Thymus (tissue), 11 donors: ENCODE measurements at regions not wholly inside any gene's neighbourhood (a gene's known extent, or its start where the extent isn't known, plus 50 kb on each side); places are given as distances from the start of the nearest gene placed in this dataset.

ENCODE experiments used
- DNase-seq, 9 donors: peaks; one replicate each; pipeline ENCODE4 v3.0.0-alpha.2; 2013; ENCODE audit warnings: low spot score in 9 of 9, low read depth in 6 of 9, missing footprints in 1 of 9
- H3K27ac ChIP-seq, 2 donors: one replicate each; pipeline ENCODE4 v1.5.1; 2013; ENCODE audit warnings: control low read depth in 1 of 2, low read depth in 1 of 2, low read length in 1 of 2, mild to moderate bottlenecking in 1 of 2, moderate library complexity in 1 of 2
- H3K27me3 ChIP-seq, 2 donors: one replicate each; pipeline ENCODE4 v1.5.1; 2013; ENCODE audit warnings: low read length in 1 of 2; ENCODE audit not compliant: control insufficient read depth in 2 of 2, insufficient read depth in 1 of 2
- H3K36me3 ChIP-seq, 2 donors: one replicate each; pipeline ENCODE4 v1.5.1; 2013; ENCODE audit warnings: low read length in 1 of 2, mild to moderate bottlenecking in 1 of 2, moderate library complexity in 1 of 2; ENCODE audit not compliant: control insufficient read depth in 2 of 2, insufficient read depth in 2 of 2
- H3K4me1 ChIP-seq, 2 donors: one replicate each; pipeline ENCODE4 v1.5.1; 2013; ENCODE audit warnings: low read length in 2 of 2; ENCODE audit not compliant: control insufficient read depth in 2 of 2, insufficient read depth in 2 of 2
- H3K4me3 ChIP-seq, 2 donors: one replicate each; pipeline ENCODE4 v1.5.1; 2013; ENCODE audit warnings: low read length in 2 of 2, control low read depth in 1 of 2, mild to moderate bottlenecking in 1 of 2
- H3K9me3 ChIP-seq, 2 donors: one replicate each; pipeline ENCODE4 v1.5.1; 2013; ENCODE audit warnings: low read length in 1 of 2, mild to moderate bottlenecking in 1 of 2; ENCODE audit not compliant: control insufficient read depth in 2 of 2, insufficient read depth in 1 of 2
- WGBS: extraction: QIAGEN DNeasy Blood & Tissue Kit; methylation state at CpG from one replicate; pipeline ENCODE4 v1.1.7; 2013; 5-methylcytosine and 5-hydroxymethylcytosine counted together
- donor health status: healthy.

GRCh38 chr2:176969642-176970359 is 242.8 kb upstream of the HNRNPA3 start:
- Histone ChIP-seq H3K27me3 (no peaks in the 10 kb centered on the region), H3K36me3 (no peaks in the 10 kb centered on the region), H3K9me3 (no peaks in the 10 kb centered on the region), H3K27ac (no peak overlapping the region), H3K4me3 (no peak overlapping the region), H3K4me1 (no peaks in the 10 kb centered on the region)
- DNase-seq: no peak
- WGBS: 96% methylated on average over 2 of the region's 2 CpGs

GRCh38 chr2:176976736-176977685 is 235.6 kb upstream of the HNRNPA3 start:
- no peaks in the 10 kb centered on the region for H3K36me3 ChIP-seq
- 87% methylated on average over 9 of the region's 9 CpGs for WGBS
- no peaks in the 10 kb centered on the region for H3K27me3 ChIP-seq
- no peaks in the 10 kb centered on the region for H3K4me1 ChIP-seq
- no peak overlapping the region for H3K27ac ChIP-seq
- DNase-seq: no peak
- no peaks in the 10 kb centered on the region for H3K9me3 ChIP-seq
- no peak overlapping the region for H3K4me3 ChIP-seq

GRCh38 chr2:176978921-176979320 is 233.7 kb upstream of the HNRNPA3 start:
- DNase-seq: no peak

GRCh38 chr2:176979981-176980710 is 232.4 kb upstream of the HNRNPA3 start:
- no peak for DNase-seq
- 52% methylated on average over 2 of the region's 2 CpGs for WGBS
- no peak overlapping the region for H3K27ac ChIP-seq
- H3K27me3 ChIP-seq: no peaks in the 10 kb centered on the region
- no peaks in the 10 kb centered on the region for H3K36me3 ChIP-seq
- H3K4me1 ChIP-seq: no peaks in the 10 kb centered on the region
- no peaks in the 10 kb centered on the region for H3K9me3 ChIP-seq
- H3K4me3 ChIP-seq: no peak overlapping the region

More at GRCh38 chr2:176978921-176979320, 233.7 kb upstream of the HNRNPA3 start:
- Histone ChIP-seq H3K4me3 (no peak overlapping the region), H3K4me1 (no peaks in the 10 kb centered on the region), H3K27me3 (no peaks in the 10 kb centered on the region), H3K36me3 (no peaks in the 10 kb centered on the region), H3K9me3 (no peaks in the 10 kb centered on the region), H3K27ac (no peak overlapping the region)
- WGBS: 95% methylated on average over 2 of the region's 2 CpGs

- no peaks in the 10 kb centered on the region for H3K4me1 ChIP-seq
- H3K27me3 ChIP-seq: no peaks in the 10 kb centered on the region
- 95% methylated on average over 4 of the region's 4 CpGs for WGBS
- H3K27ac ChIP-seq: no peak overlapping the region
- H3K36me3 ChIP-seq: no peaks in the 10 kb centered on the region
- H3K9me3 ChIP-seq: no peaks in the 10 kb centered on the region
- DNase-seq: no peak
- H3K4me3 ChIP-seq: no peak overlapping the region
Observed at GRCh38 chr2:176984987-176985386, 227.6 kb upstream of the HNRNPA3 start.

GRCh38 chr2:176985871-176986270 is 226.7 kb upstream of the HNRNPA3 start:
- Histone ChIP-seq H3K4me3 (no peak overlapping the region), H3K9me3 (no peaks in the 10 kb centered on the region), H3K27me3 (no peaks in the 10 kb centered on the region), H3K4me1 (no peaks in the 10 kb centered on the region), H3K27ac (no peak overlapping the region), H3K36me3 (no peaks in the 10 kb centered on the region)
- WGBS: 97% methylated on average over 2 of the region's 2 CpGs
- no peak for DNase-seq

- no peaks in the 10 kb centered on the region for H3K36me3 ChIP-seq
- no peak overlapping the region for H3K27ac ChIP-seq
- H3K27me3 ChIP-seq: no peaks in the 10 kb centered on the region
- H3K4me1 ChIP-seq: no peaks in the 10 kb centered on the region
- H3K4me3 ChIP-seq: no peak overlapping the region
- no peak for DNase-seq
- no peaks in the 10 kb centered on the region for H3K9me3 ChIP-seq
- 97% methylated on average over 5 of the region's 5 CpGs for WGBS
Observed at GRCh38 chr2:176986487-176986886, 226.1 kb upstream of the HNRNPA3 start.

GRCh38 chr2:176991411-176991810 is 221.2 kb upstream of the HNRNPA3 start:
- 77% methylated on average over 1 of the region's 1 CpG for WGBS
- H3K4me1 ChIP-seq: no peaks in the 10 kb centered on the region

More at GRCh38 chr2:176991411-176991810, 221.2 kb upstream of the HNRNPA3 start:
- H3K4me3 ChIP-seq: no peak overlapping the region
- H3K9me3 ChIP-seq: no peaks in the 10 kb centered on the region
- H3K36me3 ChIP-seq: no peaks in the 10 kb centered on the region
- no peak overlapping the region for H3K27ac ChIP-seq
- no peaks in the 10 kb centered on the region for H3K27me3 ChIP-seq
- DNase-seq: no peak
